Adrenal gland (tissue), 9 donors: ENCODE measurements at regions not wholly inside any gene's neighbourhood (a gene's known extent, or its start where the extent isn't known, plus 50 kb on each side); places are given as distances from the start of the nearest gene placed in this dataset.

ENCODE experiments used
- DNase-seq, 7 donors: peaks; one replicate each; pipeline ENCODE4 v3.0.0-alpha.2; 2019 to 2020
- H3K27ac ChIP-seq, 5 donors: fragments of 200-600 bp; sonication (generic) in 4 of 5; 1 replicate in 3 of 5; 2 replicates in 2 of 5; pipeline versions ENCODE4 v1.5.1 to v1.8.0; 2016 to 2020; ENCODE audit warnings: mild to moderate bottlenecking in 1 of 5
- H3K27me3 ChIP-seq: fragments of 200-600 bp; 2 replicates; pipeline ENCODE4 v1.8.0; 2021
- H3K36me3 ChIP-seq, 2 donors: fragments of 200-600 bp; replicated peaks in 1 of 2; 1 replicate in 1 of 2; 2 replicates in 1 of 2; pipeline versions ENCODE4 v1.5.1 to v1.8.0; 2018 to 2022
- H3K4me1 ChIP-seq, 2 donors: fragments of 200-600 bp; replicated peaks in 1 of 2; 1 replicate in 1 of 2; 2 replicates in 1 of 2; pipeline versions ENCODE4 v1.5.1 to v1.8.0; 2018 to 2021
- H3K4me3 ChIP-seq, 4 donors: fragments of 200-600 bp; sonication (generic) in 3 of 4; one replicate each; pipeline ENCODE4 v1.5.1; 2016 to 2018
- H3K9me3 ChIP-seq, 3 donors: fragments of 200-600 bp; sonication (generic) in 1 of 3; replicated peaks in 1 of 3; 1 replicate in 2 of 3; 2 replicates in 1 of 3; pipeline versions ENCODE4 v1.5.1 to v1.8.0; 2016 to 2021
- POLR2A ChIP-seq, 2 donors: fragments of 450-650 bp; IDR thresholded peaks; one replicate each; pipeline ENCODE4 v1.6.1; 2017; ENCODE audit warnings: antibody characterized with exemption in 2 of 2, mild to moderate bottlenecking in 2 of 2, moderate library complexity in 1 of 2
- WGBS, 4 donors: extraction: QIAGEN DNeasy Blood & Tissue Kit in 2 of 4; methylation state at CpG; one replicate each; pipeline versions ENCODE4 v1.1.5 to v1.1.7; 2013 to 2017; 5-methylcytosine and 5-hydroxymethylcytosine counted together
- intact Hi-C, 2 donors: fragments of 100-400 bp; cut with DNase I; formaldehyde crosslinking; loops; one replicate each; pipeline versions ENCODE4 v1.14.1 to v1.15.0; 2022 to 2023
- TF ChIP-seq, protein P1 (sequence below), 6 experiments: fragments of 450-650 bp in 4 of 6; fragments of 200-600 bp in 2 of 6; sonication (generic) in 1 of 6; IDR thresholded peaks; 1 replicate in 5 of 6; 2 replicates in 1 of 6; pipeline versions ENCODE4 v1.5.1 to v1.8.0; 2016 to 2021; ENCODE audit warnings: antibody characterized with exemption in 6 of 6, mild to moderate bottlenecking in 2 of 6, moderate library complexity in 1 of 6
- donor health status: healthy with polysubstance abuse.
- donor health status: Bipolar disorder and iron deficiency.
- donor health status: DM: yes; HTN: yes; CAD: no.
- donor health status: DM: no; HTN: no; CAD: no.
- donor health status: DM: no; HTN: no; CAD: no.

DNA sequence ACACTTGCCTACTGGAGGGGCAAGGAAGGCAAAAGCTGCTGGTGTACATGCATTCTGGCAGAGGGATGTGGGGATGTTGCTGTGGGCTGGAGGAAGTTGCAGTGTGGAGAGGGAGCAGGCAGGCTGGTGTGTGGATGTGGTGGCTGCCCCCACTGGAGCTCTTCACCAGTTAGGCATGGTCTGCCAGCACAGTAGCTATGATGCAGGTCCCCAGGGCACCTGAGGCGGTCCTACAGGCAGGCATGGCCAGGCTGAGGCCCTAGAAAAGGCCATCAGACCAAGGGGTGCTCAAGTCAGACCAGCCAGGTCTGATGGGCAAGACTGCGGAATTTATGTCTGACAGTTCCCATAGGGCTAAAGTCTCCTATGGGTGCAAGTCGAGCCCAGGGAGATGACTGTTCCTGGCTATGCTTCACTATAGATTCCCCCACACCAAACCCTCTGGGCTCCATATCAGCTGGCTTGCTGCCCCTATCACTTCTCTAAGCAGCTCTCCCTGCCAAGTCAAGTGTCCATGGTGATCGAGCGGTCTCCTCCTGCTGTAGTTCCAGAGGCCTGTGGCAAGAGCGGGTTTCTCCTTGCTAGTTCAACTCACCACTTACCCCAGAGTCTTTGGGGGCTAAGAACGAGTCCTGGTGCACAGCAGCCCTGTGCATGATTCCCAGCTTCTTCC lies 473.1 kb downstream of the TDRD3 start:
- intact Hi-C loops: no loop called here
- WGBS, 4 donors: 62 to 73% (median 70%) methylated on average over 6 to 7 of the region's 7 CpGs
- H3K4me3 ChIP-seq: no peak overlapping the region

DNA sequence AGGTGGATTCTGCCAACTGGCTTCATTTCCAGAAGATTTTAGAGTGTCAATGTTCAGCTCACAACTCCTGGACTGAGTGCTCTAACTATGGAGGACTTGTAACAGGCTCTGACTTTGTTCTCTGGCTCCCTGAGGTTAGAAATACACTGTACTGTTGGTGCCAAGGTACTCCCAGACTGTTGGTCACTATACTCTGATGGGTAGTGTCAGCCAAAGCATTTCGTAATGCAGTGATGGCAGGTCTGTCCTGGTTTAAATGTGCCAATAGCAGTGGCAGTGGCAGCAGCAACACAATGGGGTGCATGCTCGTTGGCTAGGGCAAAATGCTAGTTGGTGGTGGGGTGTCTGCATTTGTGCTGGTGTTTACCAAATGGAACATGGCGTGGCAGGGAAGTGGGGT lies 472.2 kb downstream of the TDRD3 start:
- no peaks in the 10 kb centered on the region for H3K36me3 ChIP-seq
- no peak overlapping the region for H3K4me3 ChIP-seq
- H3K9me3 ChIP-seq: no peaks in the 10 kb centered on the region
- H3K27ac ChIP-seq: no peak overlapping the region
- intact Hi-C loops: no loop called here
- no peaks in the 10 kb centered on the region for H3K4me1 ChIP-seq
- no peaks in the 10 kb centered on the region for H3K27me3 ChIP-seq
- 59 to 80% (median 64%) methylated on average over 1 to 3 of the region's 3 CpGs for WGBS, 4 donors
- TF ChIP-seq, protein P1, sequence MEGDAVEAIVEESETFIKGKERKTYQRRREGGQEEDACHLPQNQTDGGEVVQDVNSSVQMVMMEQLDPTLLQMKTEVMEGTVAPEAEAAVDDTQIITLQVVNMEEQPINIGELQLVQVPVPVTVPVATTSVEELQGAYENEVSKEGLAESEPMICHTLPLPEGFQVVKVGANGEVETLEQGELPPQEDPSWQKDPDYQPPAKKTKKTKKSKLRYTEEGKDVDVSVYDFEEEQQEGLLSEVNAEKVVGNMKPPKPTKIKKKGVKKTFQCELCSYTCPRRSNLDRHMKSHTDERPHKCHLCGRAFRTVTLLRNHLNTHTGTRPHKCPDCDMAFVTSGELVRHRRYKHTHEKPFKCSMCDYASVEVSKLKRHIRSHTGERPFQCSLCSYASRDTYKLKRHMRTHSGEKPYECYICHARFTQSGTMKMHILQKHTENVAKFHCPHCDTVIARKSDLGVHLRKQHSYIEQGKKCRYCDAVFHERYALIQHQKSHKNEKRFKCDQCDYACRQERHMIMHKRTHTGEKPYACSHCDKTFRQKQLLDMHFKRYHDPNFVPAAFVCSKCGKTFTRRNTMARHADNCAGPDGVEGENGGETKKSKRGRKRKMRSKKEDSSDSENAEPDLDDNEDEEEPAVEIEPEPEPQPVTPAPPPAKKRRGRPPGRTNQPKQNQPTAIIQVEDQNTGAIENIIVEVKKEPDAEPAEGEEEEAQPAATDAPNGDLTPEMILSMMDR (IDR thresholded peaks at IDR 0.05): no peak
- no peak for TF ChIP-seq POLR2A (IDR thresholded peaks at IDR 0.05)
- DNase-seq: no peak

More for the DNA sequence above, 473.1 kb downstream of the TDRD3 start:
- no peaks in the 10 kb centered on the region for H3K4me1 ChIP-seq
- no peaks in the 10 kb centered on the region for H3K9me3 ChIP-seq
- H3K36me3 ChIP-seq: no peaks in the 10 kb centered on the region
- H3K27me3 ChIP-seq: no peaks in the 10 kb centered on the region
- DNase-seq: no peak
- TF ChIP-seq, protein P1 (IDR thresholded peaks at IDR 0.05): no peak
- TF ChIP-seq POLR2A (IDR thresholded peaks at IDR 0.05): no peak
- no peak overlapping the region for H3K27ac ChIP-seq

DNA sequence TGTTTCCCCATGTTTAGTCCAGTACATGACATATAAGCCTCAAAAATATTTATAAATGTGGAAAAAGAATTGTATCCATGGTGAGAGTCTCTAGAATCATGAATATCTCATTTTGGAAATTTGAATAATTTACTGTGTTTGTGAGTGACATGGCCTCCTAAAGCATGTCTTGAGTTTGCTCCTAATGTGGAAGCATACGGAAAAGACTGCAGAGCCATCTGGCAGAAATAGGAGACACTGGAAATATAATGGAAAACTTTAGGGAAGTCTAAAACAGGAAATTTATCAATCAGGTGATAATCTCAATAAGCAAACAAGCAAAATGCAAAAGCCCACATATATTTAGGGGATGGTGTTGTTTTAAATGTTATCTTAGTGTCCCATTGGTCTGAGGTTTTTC lies 465.0 kb downstream of the TDRD3 start:
- Histone ChIP-seq H3K36me3 (no peaks in the 10 kb centered on the region), H3K4me1 (no peaks in the 10 kb centered on the region), H3K9me3 (no peaks in the 10 kb centered on the region), H3K27ac (no peak overlapping the region), H3K4me3 (no peak overlapping the region), H3K27me3 (no peaks in the 10 kb centered on the region)
- TF ChIP-seq POLR2A (IDR thresholded peaks at IDR 0.05): no peak
- TF ChIP-seq, protein P1 (IDR thresholded peaks at IDR 0.05): no peak
- intact Hi-C loops: no loop called here
- WGBS, 4 donors: 79 to 86% (median 83%) methylated on average over 1 of the region's 1 CpG
- no peak for DNase-seq

DNA sequence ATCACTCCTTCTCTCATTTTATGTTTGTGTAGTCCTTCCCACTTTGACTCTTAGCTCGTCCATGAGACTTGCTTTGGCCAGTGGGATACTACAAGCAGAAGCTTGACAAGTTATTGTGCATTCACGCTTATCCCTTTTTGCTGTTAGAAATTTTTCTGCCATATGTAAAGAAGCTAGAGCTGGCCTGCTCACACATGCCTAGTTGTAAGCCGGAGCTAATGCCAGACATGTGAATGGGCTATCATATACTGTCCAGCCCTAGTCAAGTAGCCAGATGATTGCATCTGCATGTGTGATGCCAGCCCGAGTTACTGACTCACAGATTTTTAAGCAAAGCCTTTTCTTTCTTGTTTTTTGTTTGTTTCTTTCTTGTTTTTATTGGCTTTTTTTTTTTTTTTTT lies 460.7 kb downstream of the TDRD3 start:
- Histone ChIP-seq H3K9me3 (no peaks in the 10 kb centered on the region), H3K36me3 (no peaks in the 10 kb centered on the region), H3K27me3 (no peaks in the 10 kb centered on the region), H3K4me1 (no peaks in the 10 kb centered on the region), H3K4me3 (no peak overlapping the region), H3K27ac (no peak overlapping the region)
- TF ChIP-seq, protein P1 (IDR thresholded peaks at IDR 0.05): no peak
- TF ChIP-seq POLR2A (IDR thresholded peaks at IDR 0.05): no peak
- no peak for DNase-seq
- intact Hi-C loops: no loop called here
- WGBS, 4 donors: 62 to 78% (median 76%) methylated on average over 4 of the region's 4 CpGs
